Endothelial cell of umbilical vein (primary cell): ENCODE measurements at regions not wholly inside any gene's neighbourhood (a gene's known extent, or its start where the extent isn't known, plus 50 kb on each side); places are given as distances from the start of the nearest gene placed in this dataset.

Source experiments
- BruUV-seq: library from RNA; stranded (reverse); fragments of 400-500 nt; replicated peaks from 2 replicates; lab custom pipeline; 2021; lab: Mats Ljungman, UMichigan
- CTCF ChIA-PET: fragments of 300-600, 350-600 bp; sonication (Branson Sonifier 250); formaldehyde crosslinking; loops from one replicate; lab custom pipeline; 2021; ENCODE audit warnings: antibody characterized with exemption, inconsistent platforms; lab: Charles Lee
- POLR2A ChIA-PET: fragments of 300-600, 350-600 bp; sonication (Branson Sonifier 250); formaldehyde crosslinking; loops from one replicate; lab custom pipeline; 2021; ENCODE audit warnings: antibody characterized with exemption, inconsistent platforms; lab: Charles Lee
- DNase-seq: peaks from one replicate; pipeline ENCODE4 v3.0.0-alpha.2; 2011; ENCODE audit warnings: low read depth, low spot score
- FAIRE-seq: peaks from 2 replicates; lab custom pipeline; 2011; peaks lifted over from hg19 to GRCh38; lab: Jason Lieb, UNC
- H2AFZ ChIP-seq: 2 replicates; pipeline ENCODE4 v1.6.0; 2012; ENCODE audit warnings: low read depth, low read length, control low read depth, inconsistent platforms
- H3K27ac ChIP-seq: 2 replicates; pipeline ENCODE4 v1.5.1; 2011; ENCODE audit warnings: low read depth, mild to moderate bottlenecking, control low read depth, low read length, moderate library complexity; ENCODE audit not compliant: insufficient read depth
- H3K27me3 ChIP-seq, 2 experiments: 2 replicates each; pipeline versions ENCODE4 v1.6.0 to v1.6.1; 2011; ENCODE audit warnings: low read length in 2 of 2, mixed read lengths in 1 of 2; ENCODE audit not compliant: control insufficient read depth in 2 of 2, insufficient read depth in 2 of 2
- H3K36me3 ChIP-seq, 2 experiments: 2 replicates in 1 of 2; 3 replicates in 1 of 2; pipeline ENCODE4 v1.5.1; 2011; ENCODE audit warnings: low read length in 2 of 2, mild to moderate bottlenecking in 1 of 2, moderate library complexity in 1 of 2; ENCODE audit not compliant: control insufficient read depth in 2 of 2, insufficient read depth in 2 of 2; ENCODE audit errors: extremely low read depth in 1 of 2
- H3K4me1 ChIP-seq: 3 replicates; pipeline ENCODE4 v1.5.1; 2011; ENCODE audit warnings: mild to moderate bottlenecking, low read length; ENCODE audit not compliant: control insufficient read depth, insufficient read depth; ENCODE audit errors: extremely low read depth
- H3K4me2 ChIP-seq: 2 replicates; pipeline ENCODE4 v1.6.1; 2011; ENCODE audit warnings: low read length, control low read depth, mixed read lengths; ENCODE audit not compliant: insufficient read depth
- H3K4me3 ChIP-seq, 3 experiments: fragments of 200-600 bp in 1 of 3; sonication (generic), shearing (Covaris generic) in 1 of 3; replicated peaks in 1 of 3; 2 replicates each; pipeline ENCODE4 v1.5.1; 2011 to 2016; ENCODE audit warnings: control low read depth in 3 of 3, low read length in 3 of 3, mild to moderate bottlenecking in 2 of 3, inconsistent platforms in 1 of 3, low read depth in 1 of 3, moderate library complexity in 1 of 3; ENCODE audit not compliant: insufficient read depth in 1 of 3
- H3K79me2 ChIP-seq: 2 replicates; pipeline ENCODE4 v1.6.0; 2012; ENCODE audit warnings: low read length, inconsistent platforms; ENCODE audit not compliant: control insufficient read depth, insufficient read depth
- H3K9ac ChIP-seq: replicated peaks from 2 replicates; pipeline ENCODE3; 2011; ENCODE audit warnings: low read length, control low read depth; ENCODE audit not compliant: insufficient read depth; ENCODE audit errors: extremely low read depth
- H3K9me1 ChIP-seq: replicated peaks from 3 replicates; pipeline ENCODE4 v1.6.0; 2011; ENCODE audit warnings: mild to moderate bottlenecking, low read length; ENCODE audit not compliant: control insufficient read depth, insufficient read depth; ENCODE audit errors: extremely low read depth
- H3K9me3 ChIP-seq: replicated peaks from 2 replicates; pipeline ENCODE4 v1.5.1; 2012; ENCODE audit warnings: low read length, inconsistent platforms; ENCODE audit not compliant: control insufficient read depth, insufficient read depth
- H4K20me1 ChIP-seq: replicated peaks from 2 replicates; pipeline ENCODE3; 2011; ENCODE audit warnings: mild to moderate bottlenecking, low read length; ENCODE audit not compliant: control insufficient read depth, insufficient read depth; ENCODE audit errors: extremely low read depth
- CTCF ChIP-seq, 2 donors: IDR thresholded peaks; 1 replicate in 1 of 2; 2 replicates in 1 of 2; pipeline ENCODE4 v1.5.1; 2011; ENCODE audit warnings: low read length in 2 of 2, mild to moderate bottlenecking in 2 of 2, moderate library complexity in 2 of 2, control low read depth in 1 of 2, inconsistent platforms in 1 of 2, low read depth in 1 of 2; ENCODE audit not compliant: insufficient read depth in 1 of 2; ENCODE audit errors: extremely low read depth in 1 of 2
- EZH2 ChIP-seq: IDR thresholded peaks from 2 replicates; pipeline ENCODE4 v1.6.1; 2012; ENCODE audit warnings: borderline replicate concordance, low read depth, mild to moderate bottlenecking, moderate library complexity, low read length, inconsistent platforms; ENCODE audit not compliant: severe bottlenecking
- FOS ChIP-seq: IDR thresholded peaks from 2 replicates; pipeline ENCODE4 v1.6.1; 2011; ENCODE audit warnings: mild to moderate bottlenecking, low read length, moderate library complexity, borderline replicate concordance; ENCODE audit not compliant: insufficient read depth
- GATA2 ChIP-seq: IDR thresholded peaks from 2 replicates; pipeline ENCODE4 v1.7.0; 2011; ENCODE audit warnings: low read depth, mild to moderate bottlenecking, moderate library complexity, mixed read lengths, low read length; ENCODE audit not compliant: insufficient read length, insufficient read depth
- JUN ChIP-seq: IDR thresholded peaks from 2 replicates; pipeline ENCODE4 v1.6.1; 2011; ENCODE audit warnings: borderline replicate concordance, low read depth; ENCODE audit not compliant: insufficient read length, insufficient read depth
- MAX ChIP-seq: IDR thresholded peaks from 2 replicates; pipeline ENCODE4 v1.6.1; 2011; ENCODE audit not compliant: insufficient read depth, insufficient read length
- MYC ChIP-seq: IDR thresholded peaks from one replicate; pipeline ENCODE4 v1.6.1; 2011; ENCODE audit warnings: mild to moderate bottlenecking, low read depth, low read length
- POLR2A ChIP-seq: IDR thresholded peaks from 2 replicates; pipeline ENCODE4 v1.6.1; 2012; ENCODE audit warnings: low read depth, mild to moderate bottlenecking, control low read depth, low read length
- POLR2AphosphoS5 ChIP-seq: IDR thresholded peaks from 2 replicates; pipeline ENCODE4 v1.6.1; 2012; ENCODE audit warnings: low read depth, mild to moderate bottlenecking, control low read depth, low read length, moderate library complexity; ENCODE audit not compliant: insufficient read depth
- dilution Hi-C: fragments of 300-500 bp; cut with MboI; formaldehyde crosslinking; loops from one replicate; pipeline ENCODE4 v1.15.0; 2019; ENCODE audit warnings: low sequenced_read_pairs; ENCODE audit not compliant: extremely low pct_ligation_motif_present
- intact Hi-C: fragments of 100-400 bp; cut with micrococcal nuclease; formaldehyde crosslinking; loops from one replicate; pipeline ENCODE4 v1.10.0; 2022

- CTCF ChIA-PET = no interaction called here
Measured at GRCh38 chr18:55735199-55735855, 147.3 kb upstream of the TCF4 start.

More at GRCh38 chr18:55735199-55735855, 147.3 kb upstream of the TCF4 start:
- H4K20me1 ChIP-seq = no peaks in the 10 kb centered on the region
- peak overlapping the region; percentile 19 for H2AFZ ChIP-seq
- no peaks in the 10 kb centered on the region for H3K27me3 ChIP-seq
- H3K4me3 ChIP-seq = no peak overlapping the region
- no peaks in the 10 kb centered on the region for H3K9me1 ChIP-seq
- no peaks in the 10 kb centered on the region for H3K79me2 ChIP-seq
- no peak overlapping the region for H3K27ac ChIP-seq
- POLR2A ChIA-PET = no interaction called here
- peaks cover 12% of the 10 kb centered on the region for H3K4me1 ChIP-seq
- FAIRE-seq (no peak), DNase-seq (peak; percentile 51)
- dilution Hi-C loops = no loop called here
- BruUV-seq = no TSS peak
- H3K9me3 ChIP-seq = no peaks in the 10 kb centered on the region
- no peaks in the 10 kb centered on the region for H3K36me3 ChIP-seq
- intact Hi-C loops = no loop called here
- H3K4me2 ChIP-seq = no peak overlapping the region
- TF ChIP-seq CTCF (IDR thresholded peaks at IDR 0.05; ENCODE audit: extremely low read depth in 1 of 2, insufficient read depth in 1 of 2, low read depth in 1 of 2, low read length in 2 of 2) (no peak), FOS (no peak), EZH2 (no peak), POLR2A (no peak), MAX (no peak), JUN (no peak), MYC (no peak), POLR2AphosphoS5 (no peak), GATA2 (no peak)
- no peak overlapping the region for H3K9ac ChIP-seq
